Limb (tissue), 2 donors: ENCODE measurements at regions not wholly inside any gene's neighbourhood (a gene's known extent, or its start where the extent isn't known, plus 50 kb on each side); places are given as distances from the start of the nearest gene placed in this dataset.

Experiments used
- DNase-seq, 2 donors: peaks; one replicate each; pipeline ENCODE4 v3.0.0-alpha.2; 2016; ENCODE audit errors: extremely low spot score in 2 of 2

- no peak for DNase-seq
Observed at GRCh38 chr6:102340311-102340710, 946.8 kb downstream of the GRIK2 start.

DNA sequence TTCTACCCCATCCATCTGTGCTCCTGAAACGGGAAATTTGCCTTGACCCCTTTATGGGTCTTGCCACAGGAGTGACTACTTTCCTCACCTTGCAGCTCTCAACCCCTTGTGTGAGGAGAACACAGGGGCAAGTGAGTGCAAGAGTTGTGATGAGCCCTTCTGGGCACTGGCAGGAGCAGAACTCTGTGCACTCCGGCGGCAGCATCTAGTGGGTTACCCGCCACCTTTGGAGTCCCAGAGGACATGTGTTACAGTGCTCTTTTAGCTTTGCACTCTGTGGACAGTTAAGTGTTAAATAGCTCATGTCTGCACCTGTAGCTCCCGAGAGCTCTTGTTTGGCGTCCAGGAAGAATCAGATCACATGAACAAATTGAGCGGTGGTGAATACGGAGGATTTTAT, 940.2 kb downstream of the GRIK2 start:
- no peak for DNase-seq

- no peak for DNase-seq
Observed at GRCh38 chr6:102327697-102328225, 934.3 kb downstream of the GRIK2 start.

DNA sequence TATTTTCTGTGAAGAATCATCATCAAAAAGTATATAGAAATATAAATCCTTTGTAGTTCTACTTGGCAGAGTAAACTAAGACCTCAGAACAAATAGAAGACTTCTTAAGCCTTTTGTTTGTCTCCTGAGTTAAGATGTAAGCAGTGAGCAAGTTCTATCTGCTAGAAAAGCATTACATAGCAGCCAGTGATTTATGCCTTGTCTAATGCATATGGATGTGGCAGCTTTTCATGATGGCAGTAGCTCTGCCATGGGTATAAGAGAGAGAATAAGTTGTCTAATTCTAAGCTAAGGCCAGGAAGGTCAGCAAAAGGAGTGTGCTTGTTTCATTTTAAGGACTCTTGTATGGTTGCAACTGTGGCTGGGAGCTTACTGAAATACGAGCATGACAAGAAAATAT, 920.2 kb downstream of the GRIK2 start:
- no peak for DNase-seq

GRCh38 chr6:102309700-102310099, 916.2 kb downstream of the GRIK2 start:
- no peak for DNase-seq

DNA sequence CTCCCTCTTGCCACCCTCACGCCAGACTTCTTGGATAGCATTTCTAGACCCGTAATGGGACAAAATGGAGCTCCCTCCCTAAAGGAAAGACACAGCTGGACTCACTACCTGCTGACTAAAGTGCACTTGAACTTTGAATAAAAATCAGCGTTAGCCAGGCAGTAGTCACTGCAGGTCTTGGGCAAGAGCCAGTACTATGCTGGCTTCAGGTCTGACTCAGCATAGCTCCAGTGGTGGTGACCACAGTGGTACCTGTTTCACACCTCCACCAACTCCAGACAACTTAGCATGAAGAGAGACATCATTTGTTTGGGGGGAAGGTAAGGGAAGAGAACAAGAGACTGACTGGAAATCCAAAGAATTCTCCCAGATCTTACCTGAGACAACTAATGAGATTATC, 906.8 kb downstream of the GRIK2 start:
- no peak for DNase-seq

DNA sequence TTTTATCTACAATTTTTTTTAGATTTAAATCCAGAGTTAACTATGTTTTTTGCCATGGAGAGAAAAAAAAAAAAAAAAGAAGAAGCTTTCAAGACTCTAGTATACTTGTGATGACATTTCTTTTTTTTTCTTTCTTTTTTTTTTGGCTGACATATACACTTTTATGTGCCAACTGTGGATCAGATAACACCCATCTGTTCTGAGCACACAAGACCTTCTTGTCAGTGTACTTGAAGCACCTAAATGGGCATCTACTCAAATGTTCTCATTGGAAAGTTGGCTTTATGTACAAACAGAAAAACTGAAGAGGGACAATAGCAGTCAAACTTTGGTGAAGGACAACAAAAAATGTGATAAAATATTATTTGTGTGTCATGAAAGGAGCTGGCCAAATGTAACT, 904.5 kb downstream of the GRIK2 start:
- DNase-seq: no peak
